ENCODE measurements at regions not wholly inside any gene's neighbourhood (a gene's known extent, or its start where the extent isn't known, plus 50 kb on each side); places are given as distances from the start of the nearest gene placed in this dataset.

DNA sequence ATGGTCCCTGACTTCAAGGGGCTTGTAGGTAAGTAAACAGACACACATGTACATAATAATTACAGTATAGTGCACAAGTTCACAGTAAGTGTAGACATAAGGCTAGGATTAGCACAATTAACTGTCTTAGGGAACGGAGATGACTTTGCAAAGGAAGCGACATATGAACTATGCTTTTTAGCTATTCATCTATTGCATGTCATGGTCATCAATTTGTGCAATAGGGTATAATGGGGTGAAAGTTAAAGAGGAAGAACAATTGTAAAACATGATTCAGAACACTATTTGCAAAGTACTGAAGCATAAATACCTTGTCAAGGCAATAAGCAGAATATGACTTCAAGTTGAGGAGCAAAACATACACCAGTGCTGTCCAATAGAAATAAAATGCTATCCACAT, 112.3 kb upstream of the SLC8A1 start:
- Histone ChIP-seq H3K27ac (no peak overlapping the region), H3K4me3 (no peak overlapping the region), H3K27me3 (no peaks in the 10 kb centered on the region), H3K9me3 (no peaks in the 10 kb centered on the region), H3K36me3 (no peaks in the 10 kb centered on the region), H3K4me1 (ENCODE audit: insufficient read depth) (no peaks in the 10 kb centered on the region)
- WGBS, 3 donors, result 49 to 92% (median 50%) methylated on average over 2 of the region's 2 CpGs
- intact Hi-C loops (cut with DNase I), result no loop called here
- no peak for DNase-seq
- TF ChIP-seq POLR2A (IDR thresholded peaks at IDR 0.05) (no peak), EP300 (IDR thresholded peaks at IDR 0.05) (no peak)
- TF ChIP-seq, protein P1, sequence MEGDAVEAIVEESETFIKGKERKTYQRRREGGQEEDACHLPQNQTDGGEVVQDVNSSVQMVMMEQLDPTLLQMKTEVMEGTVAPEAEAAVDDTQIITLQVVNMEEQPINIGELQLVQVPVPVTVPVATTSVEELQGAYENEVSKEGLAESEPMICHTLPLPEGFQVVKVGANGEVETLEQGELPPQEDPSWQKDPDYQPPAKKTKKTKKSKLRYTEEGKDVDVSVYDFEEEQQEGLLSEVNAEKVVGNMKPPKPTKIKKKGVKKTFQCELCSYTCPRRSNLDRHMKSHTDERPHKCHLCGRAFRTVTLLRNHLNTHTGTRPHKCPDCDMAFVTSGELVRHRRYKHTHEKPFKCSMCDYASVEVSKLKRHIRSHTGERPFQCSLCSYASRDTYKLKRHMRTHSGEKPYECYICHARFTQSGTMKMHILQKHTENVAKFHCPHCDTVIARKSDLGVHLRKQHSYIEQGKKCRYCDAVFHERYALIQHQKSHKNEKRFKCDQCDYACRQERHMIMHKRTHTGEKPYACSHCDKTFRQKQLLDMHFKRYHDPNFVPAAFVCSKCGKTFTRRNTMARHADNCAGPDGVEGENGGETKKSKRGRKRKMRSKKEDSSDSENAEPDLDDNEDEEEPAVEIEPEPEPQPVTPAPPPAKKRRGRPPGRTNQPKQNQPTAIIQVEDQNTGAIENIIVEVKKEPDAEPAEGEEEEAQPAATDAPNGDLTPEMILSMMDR (IDR thresholded peaks at IDR 0.05), result no peak

DNA sequence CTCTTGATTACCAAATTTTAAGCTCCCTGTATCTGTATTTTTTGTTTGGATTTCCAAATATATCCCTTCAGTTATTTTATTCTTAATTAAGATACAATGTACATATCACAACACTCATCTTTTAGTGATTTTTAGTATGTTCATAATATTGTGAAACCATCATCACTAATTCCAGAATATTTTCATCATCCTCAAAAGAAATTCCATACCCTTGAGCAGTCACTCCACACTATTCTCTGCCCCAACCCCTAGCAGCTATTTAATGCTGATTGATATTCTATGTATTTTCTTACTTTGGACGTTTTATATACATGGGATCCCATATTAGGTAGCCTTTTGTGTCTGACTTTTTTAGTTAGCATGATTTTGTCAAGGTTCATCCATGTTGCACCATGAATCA, 127.4 kb upstream of the SLC8A1 start:
- Histone ChIP-seq H3K27me3 (no peaks in the 10 kb centered on the region), H3K27ac (no peak overlapping the region), H3K4me3 (no peak overlapping the region), H3K9me3 (no peaks in the 10 kb centered on the region), H3K36me3 (no peaks in the 10 kb centered on the region), H3K4me1 (ENCODE audit: insufficient read depth) (no peaks in the 10 kb centered on the region)
- TF ChIP-seq, protein P1 (IDR thresholded peaks at IDR 0.05), result no peak
- TF ChIP-seq POLR2A (IDR thresholded peaks at IDR 0.05) (no peak), EP300 (IDR thresholded peaks at IDR 0.05) (no peak)
- WGBS, 3 donors, result 62 to 81% (median 79%) methylated on average over 1 of the region's 1 CpG
- intact Hi-C loops (cut with DNase I), result no loop called here
- DNase-seq, result no peak

DNA sequence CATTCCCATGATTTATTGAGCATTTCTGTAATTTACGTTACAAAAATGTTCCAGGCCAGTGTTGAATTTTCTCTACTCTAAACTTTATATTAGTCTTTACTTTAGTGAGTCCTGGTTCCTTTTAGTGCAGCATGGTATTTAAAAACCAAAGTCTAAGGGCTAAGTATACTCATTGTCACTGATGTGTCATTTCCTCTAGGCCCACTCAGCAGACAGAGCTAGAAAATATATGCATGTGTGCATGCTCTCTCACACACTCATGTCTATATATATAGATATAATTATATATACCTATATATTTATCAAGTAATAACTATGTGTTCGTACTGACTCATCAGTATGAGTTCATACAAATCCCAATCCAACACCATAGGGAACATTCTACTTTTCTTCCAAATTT, 132.5 kb upstream of the SLC8A1 start:
- TF ChIP-seq POLR2A (IDR thresholded peaks at IDR 0.05) (no peak), EP300 (IDR thresholded peaks at IDR 0.05) (no peak)
- TF ChIP-seq, protein P1 (IDR thresholded peaks at IDR 0.05), result no peak
- Histone ChIP-seq H3K4me3 (no peak overlapping the region), H3K27me3 (no peaks in the 10 kb centered on the region), H3K9me3 (no peaks in the 10 kb centered on the region), H3K27ac (no peak overlapping the region), H3K36me3 (no peaks in the 10 kb centered on the region), H3K4me1 (ENCODE audit: insufficient read depth) (no peaks in the 10 kb centered on the region)
- no peak for DNase-seq
- intact Hi-C loops (cut with DNase I), result no loop called here
- WGBS, 3 donors, result 93 to 96% (median 93%) methylated on average over 2 of the region's 2 CpGs

DNA sequence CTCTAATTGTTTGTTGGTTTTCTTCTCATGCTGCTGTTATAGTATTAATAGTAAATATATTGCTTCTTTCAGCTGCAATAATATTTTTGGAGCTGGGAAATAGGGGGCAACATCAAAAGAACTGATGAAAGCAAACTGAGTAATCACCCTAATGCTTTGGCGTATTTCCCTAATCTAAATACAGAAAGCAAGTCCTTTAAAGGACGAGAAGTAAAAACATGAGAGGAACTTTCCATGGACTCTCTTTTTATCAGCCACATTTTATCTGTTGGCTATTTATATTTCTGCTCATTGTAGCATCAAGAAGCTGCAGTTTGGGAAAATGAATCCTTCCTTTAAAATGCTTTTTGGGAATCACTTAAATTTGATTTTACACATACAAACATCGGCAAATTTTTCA, 139.9 kb upstream of the SLC8A1 start:
- TF ChIP-seq EP300 (IDR thresholded peaks at IDR 0.05) (no peak), POLR2A (IDR thresholded peaks at IDR 0.05) (no peak)
- TF ChIP-seq, protein P1 (IDR thresholded peaks at IDR 0.05), result no peak
- Histone ChIP-seq H3K4me1 (ENCODE audit: insufficient read depth) (no peaks in the 10 kb centered on the region), H3K27me3 (no peaks in the 10 kb centered on the region), H3K4me3 (no peak overlapping the region), H3K27ac (no peak overlapping the region), H3K9me3 (no peaks in the 10 kb centered on the region), H3K36me3 (no peaks in the 10 kb centered on the region)
- 6 to 14% (median 8%) methylated on average over 3 of the region's 3 CpGs for WGBS, 3 donors
- no peak for DNase-seq
- intact Hi-C loops (cut with DNase I), result loop anchor here in 1 of 4 donors (2.0 kb wide), 1 partner anchor 15 kb away; no protein-coding TSS in a partner anchor
